ENCODE measurements at regions not wholly inside any gene's neighbourhood (a gene's known extent, or its start where the extent isn't known, plus 50 kb on each side); places are given as distances from the start of the nearest gene placed in this dataset.

DNA sequence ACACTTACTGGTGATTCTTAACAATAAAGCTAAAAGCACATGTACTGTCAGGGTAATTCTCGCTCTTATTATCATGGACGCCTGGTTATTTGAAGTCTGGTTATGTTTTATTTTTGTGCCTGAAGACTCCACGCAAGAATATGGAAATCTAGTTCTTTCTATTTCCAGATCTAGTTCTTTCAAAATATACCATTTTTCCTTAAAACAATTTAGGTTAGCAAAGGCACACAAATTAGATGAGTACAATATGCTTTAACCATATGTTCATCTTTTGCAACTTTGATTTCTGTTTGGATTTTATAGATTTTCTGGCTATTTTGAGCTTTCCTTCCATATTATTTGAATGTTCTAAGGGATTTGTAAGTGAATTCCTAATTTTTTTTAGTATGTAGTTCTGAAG lies 1783.1 kb downstream of the PCDH7 start:
- H3K4me3 ChIP-seq (ENCODE audit: low read depth, low read length): no peak overlapping the region
- no peak overlapping the region for H3K27ac ChIP-seq
- H3K9me3 ChIP-seq (ENCODE audit: control insufficient read depth, low read length): no peaks in the 10 kb centered on the region
- TF ChIP-seq, protein P1, sequence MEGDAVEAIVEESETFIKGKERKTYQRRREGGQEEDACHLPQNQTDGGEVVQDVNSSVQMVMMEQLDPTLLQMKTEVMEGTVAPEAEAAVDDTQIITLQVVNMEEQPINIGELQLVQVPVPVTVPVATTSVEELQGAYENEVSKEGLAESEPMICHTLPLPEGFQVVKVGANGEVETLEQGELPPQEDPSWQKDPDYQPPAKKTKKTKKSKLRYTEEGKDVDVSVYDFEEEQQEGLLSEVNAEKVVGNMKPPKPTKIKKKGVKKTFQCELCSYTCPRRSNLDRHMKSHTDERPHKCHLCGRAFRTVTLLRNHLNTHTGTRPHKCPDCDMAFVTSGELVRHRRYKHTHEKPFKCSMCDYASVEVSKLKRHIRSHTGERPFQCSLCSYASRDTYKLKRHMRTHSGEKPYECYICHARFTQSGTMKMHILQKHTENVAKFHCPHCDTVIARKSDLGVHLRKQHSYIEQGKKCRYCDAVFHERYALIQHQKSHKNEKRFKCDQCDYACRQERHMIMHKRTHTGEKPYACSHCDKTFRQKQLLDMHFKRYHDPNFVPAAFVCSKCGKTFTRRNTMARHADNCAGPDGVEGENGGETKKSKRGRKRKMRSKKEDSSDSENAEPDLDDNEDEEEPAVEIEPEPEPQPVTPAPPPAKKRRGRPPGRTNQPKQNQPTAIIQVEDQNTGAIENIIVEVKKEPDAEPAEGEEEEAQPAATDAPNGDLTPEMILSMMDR (IDR thresholded peaks at IDR 0.05): no peak
- no peak overlapping the region for H2AFZ ChIP-seq
- no peak overlapping the region for H3K4me2 ChIP-seq (ENCODE audit: low read length)
- no peak overlapping the region for H3K9ac ChIP-seq
- no peaks in the 10 kb centered on the region for H3K4me1 ChIP-seq
- H3K79me2 ChIP-seq: no peaks in the 10 kb centered on the region
- H3K27me3 ChIP-seq (ENCODE audit: control insufficient read depth, insufficient read depth, low read length): no peaks in the 10 kb centered on the region
- H3K36me3 ChIP-seq (ENCODE audit: control insufficient read depth, insufficient read depth, low read length): no peaks in the 10 kb centered on the region

DNA sequence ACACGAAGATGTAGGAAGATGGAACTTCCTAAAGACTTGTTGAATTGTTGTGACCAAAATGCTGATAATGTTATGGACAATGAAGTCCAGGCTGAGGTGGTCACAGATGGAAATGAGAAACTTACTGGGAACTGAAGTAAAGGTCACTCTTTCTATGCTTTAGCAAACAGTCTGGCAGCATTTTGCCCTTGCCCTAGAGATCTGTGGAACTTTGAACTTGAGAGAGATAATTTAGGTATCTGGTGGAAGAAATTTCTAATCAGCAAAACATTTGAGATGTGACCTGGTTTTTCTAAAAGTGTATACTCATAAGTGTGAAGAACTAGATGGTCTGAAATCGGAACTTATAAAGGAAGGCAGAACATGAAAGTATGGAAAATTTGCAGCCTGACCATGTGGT lies 1785.9 kb downstream of the PCDH7 start:
- Histone ChIP-seq H3K4me2 (ENCODE audit: low read length) (no peak overlapping the region), H3K4me3 (ENCODE audit: low read depth, low read length) (no peak overlapping the region), H3K27me3 (ENCODE audit: control insufficient read depth, insufficient read depth, low read length) (no peaks in the 10 kb centered on the region), H3K4me1 (no peaks in the 10 kb centered on the region), H3K9ac (no peak overlapping the region), H3K79me2 (no peaks in the 10 kb centered on the region), H3K27ac (no peak overlapping the region), H3K9me3 (ENCODE audit: control insufficient read depth, low read length) (no peaks in the 10 kb centered on the region), H2AFZ (no peak overlapping the region), H3K36me3 (ENCODE audit: control insufficient read depth, insufficient read depth, low read length) (no peaks in the 10 kb centered on the region)
- TF ChIP-seq, protein P1 (IDR thresholded peaks at IDR 0.05): no peak

DNA sequence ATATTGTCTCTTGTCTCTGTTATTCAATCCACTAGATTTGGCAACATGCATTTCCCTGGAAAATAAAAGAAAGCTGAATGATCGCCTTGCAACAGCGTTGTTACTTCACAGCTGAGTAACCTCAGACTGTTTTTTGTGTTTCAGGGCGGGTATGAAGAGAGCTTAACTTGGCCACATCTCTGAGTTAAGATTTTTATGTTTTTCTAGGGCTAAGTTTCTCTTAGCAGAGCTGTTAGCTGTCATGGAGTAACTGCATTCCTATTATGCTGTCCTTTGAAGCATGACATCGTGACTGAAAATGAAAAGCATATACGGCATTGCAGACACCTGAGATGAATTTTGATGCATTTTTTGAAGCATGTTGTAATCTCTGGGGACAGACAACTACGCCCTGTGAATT lies 1798.9 kb downstream of the PCDH7 start:
- Histone ChIP-seq H3K27me3 (ENCODE audit: control insufficient read depth, insufficient read depth, low read length) (no peaks in the 10 kb centered on the region), H3K4me2 (ENCODE audit: low read length) (peak overlapping the region; percentile 16), H3K9ac (no peak overlapping the region), H3K9me3 (ENCODE audit: control insufficient read depth, low read length) (no peaks in the 10 kb centered on the region), H3K27ac (no peak overlapping the region), H3K79me2 (no peaks in the 10 kb centered on the region), H3K4me3 (ENCODE audit: low read depth, low read length) (no peak overlapping the region), H3K4me1 (no peaks in the 10 kb centered on the region), H3K36me3 (ENCODE audit: control insufficient read depth, insufficient read depth, low read length) (no peaks in the 10 kb centered on the region), H2AFZ (no peak overlapping the region)
- TF ChIP-seq, protein P1 (IDR thresholded peaks at IDR 0.05): no peak

DNA sequence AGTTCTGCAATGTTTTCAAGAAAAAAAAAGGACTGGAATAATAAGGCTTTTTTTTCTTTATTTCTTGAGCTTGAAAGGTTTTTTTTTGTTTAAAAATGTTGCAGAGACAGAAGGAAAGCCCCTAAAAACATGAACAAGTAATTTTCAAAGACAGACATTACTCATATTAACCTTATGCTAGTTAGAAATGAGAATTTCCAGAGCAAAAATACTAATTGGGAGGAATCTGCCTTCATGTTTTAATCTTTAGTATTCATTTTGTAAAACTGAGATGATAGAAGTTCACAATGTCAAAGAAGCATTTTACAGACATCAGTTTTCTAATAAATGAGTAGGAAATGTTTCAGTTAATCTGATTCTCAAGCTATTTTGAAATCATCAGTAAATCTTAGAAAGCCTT lies 1805.3 kb downstream of the PCDH7 start:
- no peaks in the 10 kb centered on the region for H3K79me2 ChIP-seq
- H3K36me3 ChIP-seq (ENCODE audit: control insufficient read depth, insufficient read depth, low read length): no peaks in the 10 kb centered on the region
- no peak overlapping the region for H3K27ac ChIP-seq
- H3K9ac ChIP-seq: no peak overlapping the region
- no peak overlapping the region for H3K4me3 ChIP-seq (ENCODE audit: low read depth, low read length)
- no peaks in the 10 kb centered on the region for H3K27me3 ChIP-seq (ENCODE audit: control insufficient read depth, insufficient read depth, low read length)
- TF ChIP-seq, protein P1 (IDR thresholded peaks at IDR 0.05): no peak
- no peak overlapping the region for H2AFZ ChIP-seq
- H3K4me1 ChIP-seq: no peaks in the 10 kb centered on the region
- H3K9me3 ChIP-seq (ENCODE audit: control insufficient read depth, low read length): no peaks in the 10 kb centered on the region
- no peak overlapping the region for H3K4me2 ChIP-seq (ENCODE audit: low read length)

DNA sequence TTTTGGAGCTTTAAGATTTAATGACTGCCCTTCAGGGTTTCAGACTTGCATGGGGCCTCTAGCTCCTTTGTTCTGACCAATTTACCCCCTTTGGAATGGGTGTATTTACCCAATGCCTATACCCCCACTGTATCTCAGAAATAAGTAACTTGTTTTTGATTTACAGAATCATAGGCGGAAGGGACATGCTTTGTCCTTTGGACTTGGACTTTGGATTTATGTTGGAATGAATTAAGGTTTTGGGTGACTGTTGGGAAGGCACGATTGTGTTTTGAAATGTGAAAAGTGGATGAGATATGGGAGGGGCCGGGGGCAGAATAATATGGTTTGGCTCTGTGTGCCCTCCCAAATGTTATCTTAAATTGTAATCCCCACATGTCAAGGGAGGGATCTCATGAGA lies 1824.7 kb downstream of the PCDH7 start:
- H3K27ac ChIP-seq: no peak overlapping the region
- H3K36me3 ChIP-seq (ENCODE audit: control insufficient read depth, insufficient read depth, low read length): no peaks in the 10 kb centered on the region
- no peak overlapping the region for H3K4me3 ChIP-seq (ENCODE audit: low read depth, low read length)
- H3K4me1 ChIP-seq: no peaks in the 10 kb centered on the region
- H3K4me2 ChIP-seq (ENCODE audit: low read length): no peak overlapping the region
- no peaks in the 10 kb centered on the region for H3K9me3 ChIP-seq (ENCODE audit: control insufficient read depth, low read length)
- H3K27me3 ChIP-seq (ENCODE audit: control insufficient read depth, insufficient read depth, low read length): no peaks in the 10 kb centered on the region
- no peaks in the 10 kb centered on the region for H3K79me2 ChIP-seq
- H3K9ac ChIP-seq: no peak overlapping the region
- TF ChIP-seq, protein P1 (IDR thresholded peaks at IDR 0.05): no peak
- no peak overlapping the region for H2AFZ ChIP-seq
